Vagina (tissue), 2 donors: ENCODE measurements at regions not wholly inside any gene's neighbourhood (a gene's known extent, or its start where the extent isn't known, plus 50 kb on each side); places are given as distances from the start of the nearest gene placed in this dataset.

ENCODE experiments used
- CTCF ChIP-seq, 3 experiments: fragments of 450-650 bp in 2 of 3; fragments of 200-600 bp in 1 of 3; sonication (generic) in 1 of 3; IDR thresholded peaks; one replicate each; pipeline ENCODE4 v1.5.1; 2017 to 2019; ENCODE audit warnings: antibody characterized with exemption in 3 of 3, mild to moderate bottlenecking in 2 of 3, moderate library complexity in 2 of 3
- POLR2A ChIP-seq, 2 donors: fragments of 450-650 bp; IDR thresholded peaks; one replicate each; pipeline ENCODE4 v1.6.1; 2017; ENCODE audit warnings: antibody characterized with exemption in 2 of 2, mild to moderate bottlenecking in 2 of 2, moderate library complexity in 2 of 2

GRCh38 chr3:189386739-189387138 lies 215.0 kb downstream of the TPRG1 start:
- TF ChIP-seq CTCF (IDR thresholded peaks at IDR 0.05), result no peak
- no peak for TF ChIP-seq POLR2A (IDR thresholded peaks at IDR 0.05)
